ENCODE measurements at regions not wholly inside any gene's neighbourhood (a gene's known extent, or its start where the extent isn't known, plus 50 kb on each side); places are given as distances from the start of the nearest gene placed in this dataset.
"Not testable (repeated sequence)": the region's sequence is repeated elsewhere in the genome, so short reads cannot be mapped to it uniquely, and the experiment has no call there.

GRCh38 chr2:95686056-95686825 is 94.4 kb downstream of the TRIM43 start:
- not testable (repeated sequence) for DNase-seq

- DNase-seq, result not testable (repeated sequence)
Measured at GRCh38 chr2:95687852-95688251, 96.1 kb downstream of the TRIM43 start.

GRCh38 chr2:95691210-95691609 is 99.4 kb downstream of the TRIM43 start:
- not testable (repeated sequence) for DNase-seq

GRCh38 chr2:95693071-95693846 is 101.5 kb downstream of the TRIM43 start:
- DNase-seq, result not testable (repeated sequence)

GRCh38 chr2:95695613-95696012 is 103.8 kb downstream of the TRIM43 start:
- DNase-seq, result no peak

- DNase-seq, result no peak
Measured at GRCh38 chr2:95698146-95698545, 106.3 kb downstream of the TRIM43 start.

- not testable (repeated sequence) for DNase-seq
Measured at GRCh38 chr2:95699201-95700184, 107.7 kb downstream of the TRIM43 start.

- no peak for DNase-seq
Measured at GRCh38 chr2:95700519-95700918, 108.7 kb downstream of the TRIM43 start.

GRCh38 chr2:95702471-95702870 is 110.7 kb downstream of the TRIM43 start:
- no peak for DNase-seq

GRCh38 chr2:95707161-95707560 is 115.4 kb downstream of the TRIM43 start:
- not testable (repeated sequence) for DNase-seq

- DNase-seq, result no peak
Measured at GRCh38 chr2:95707837-95708236, 116.0 kb downstream of the TRIM43 start.

GRCh38 chr2:95709831-95710230 is 118.0 kb downstream of the TRIM43 start:
- no peak for DNase-seq

- not testable (repeated sequence) for DNase-seq
Measured at GRCh38 chr2:95713470-95714177, 121.8 kb downstream of the TRIM43 start.

- not testable (repeated sequence) for DNase-seq
Measured at GRCh38 chr2:95714398-95714797, 122.6 kb downstream of the TRIM43 start.

- peak; percentile 36 for DNase-seq
Measured at GRCh38 chr2:95719473-95720060, 127.8 kb downstream of the TRIM43 start.

- DNase-seq, result no peak
Measured at GRCh38 chr2:95721726-95722125, 129.9 kb downstream of the TRIM43 start.

- DNase-seq, result no peak
Measured at GRCh38 chr2:95722131-95722697, 130.4 kb downstream of the TRIM43 start.

- DNase-seq, result not testable (repeated sequence)
Measured at GRCh38 chr2:95723627-95724210, 131.9 kb downstream of the TRIM43 start.

GRCh38 chr2:95725191-95725590 is 133.4 kb downstream of the TRIM43 start:
- DNase-seq, result not testable (repeated sequence)

GRCh38 chr2:95725677-95726076 is 133.9 kb downstream of the TRIM43 start:
- not testable (repeated sequence) for DNase-seq

- DNase-seq, result not testable (repeated sequence)
Measured at GRCh38 chr2:95727420-95727819, 135.6 kb downstream of the TRIM43 start.
